NT2/D1 (cell line): ENCODE measurements at regions not wholly inside any gene's neighbourhood (a gene's known extent, or its start where the extent isn't known, plus 50 kb on each side); places are given as distances from the start of the nearest gene placed in this dataset.

Experiments used
- DNase-seq: peaks from one replicate; pipeline ENCODE4 v3.0.0-alpha.2; 2011; ENCODE audit warnings: low read depth, low spot score
- H3K27me3 ChIP-seq: 2 replicates; pipeline ENCODE4 v1.6.0; 2011; ENCODE audit warnings: mild to moderate bottlenecking; ENCODE audit not compliant: insufficient read length, insufficient read depth
- H3K36me3 ChIP-seq: 2 replicates; pipeline ENCODE4 v1.6.1; 2011; ENCODE audit warnings: mild to moderate bottlenecking, low read length, mixed read lengths; ENCODE audit not compliant: insufficient read depth, insufficient read length
- H3K4me1 ChIP-seq: 2 replicates; pipeline ENCODE4 v1.5.1; 2011; ENCODE audit not compliant: insufficient read depth, insufficient read length
- H3K4me3 ChIP-seq: 2 replicates; pipeline ENCODE4 v1.5.1; 2011; ENCODE audit warnings: low read depth; ENCODE audit not compliant: insufficient read length
- H3K9ac ChIP-seq: 2 replicates; pipeline ENCODE4 v1.6.0; 2011; ENCODE audit warnings: low read depth; ENCODE audit not compliant: insufficient read length
- H3K9me3 ChIP-seq: 2 replicates; pipeline ENCODE4 v1.5.1; 2011; ENCODE audit warnings: mild to moderate bottlenecking, low read length; ENCODE audit not compliant: insufficient read depth
- SUZ12 ChIP-seq: IDR thresholded peaks from 2 replicates; pipeline ENCODE4 v1.6.1; 2011; ENCODE audit not compliant: insufficient read length, insufficient read depth; ENCODE audit errors: extremely low read depth
- YY1 ChIP-seq: IDR thresholded peaks from 2 replicates; pipeline ENCODE4 v1.6.1; 2011; ENCODE audit not compliant: insufficient read length, insufficient read depth
- ZNF274 ChIP-seq: IDR thresholded peaks from 2 replicates; pipeline ENCODE4 v1.6.1; 2011; ENCODE audit warnings: mild to moderate bottlenecking, low read depth, low read length

- no peaks in the 10 kb centered on the region for H3K27me3 ChIP-seq
- no peak overlapping the region for H3K9ac ChIP-seq
- peaks cover 7% of the 10 kb centered on the region; the same call in 1 of the 2 replicates for H3K9me3 ChIP-seq
- H3K36me3 ChIP-seq, result no peaks in the 10 kb centered on the region
- no peaks in the 10 kb centered on the region for H3K4me1 ChIP-seq
- TF ChIP-seq ZNF274 (no peak), YY1 (no peak), SUZ12 (no peak)
- DNase-seq, result no peak
- H3K4me3 ChIP-seq, result no peak overlapping the region
These were observed 717.9 kb downstream of the AMY1C start for GRCh38 chr1:104467590-104467989.

DNA sequence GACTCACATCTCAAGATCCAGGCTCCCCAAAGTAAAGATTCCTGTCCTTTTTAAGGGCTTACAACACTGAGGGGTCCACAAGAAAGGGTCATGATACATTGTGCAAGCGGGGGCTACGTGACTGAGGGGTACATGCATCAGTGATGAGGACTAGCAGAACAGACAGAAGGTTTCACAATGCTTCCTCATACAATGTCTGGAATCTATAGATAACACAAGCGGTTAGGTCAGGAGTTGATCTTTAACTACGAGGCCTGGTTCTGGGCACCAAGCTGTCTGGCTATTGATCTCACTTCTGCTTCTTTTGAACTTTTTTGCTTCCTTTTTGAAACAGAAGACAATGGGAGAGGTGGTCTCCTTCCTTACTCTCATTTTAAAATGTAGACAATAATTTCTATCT is 718.6 kb downstream of the AMY1C start:
- no peak overlapping the region for H3K9ac ChIP-seq
- peaks cover 7% of the 10 kb centered on the region; the same call in 1 of the 2 replicates for H3K9me3 ChIP-seq
- no peak for TF ChIP-seq ZNF274
- TF ChIP-seq SUZ12, result no peak
- no peak for TF ChIP-seq YY1
- no peaks in the 10 kb centered on the region for H3K27me3 ChIP-seq
- H3K4me1 ChIP-seq, result no peaks in the 10 kb centered on the region
- no peak overlapping the region for H3K4me3 ChIP-seq
- H3K36me3 ChIP-seq, result no peaks in the 10 kb centered on the region
- DNase-seq, result no peak

DNA sequence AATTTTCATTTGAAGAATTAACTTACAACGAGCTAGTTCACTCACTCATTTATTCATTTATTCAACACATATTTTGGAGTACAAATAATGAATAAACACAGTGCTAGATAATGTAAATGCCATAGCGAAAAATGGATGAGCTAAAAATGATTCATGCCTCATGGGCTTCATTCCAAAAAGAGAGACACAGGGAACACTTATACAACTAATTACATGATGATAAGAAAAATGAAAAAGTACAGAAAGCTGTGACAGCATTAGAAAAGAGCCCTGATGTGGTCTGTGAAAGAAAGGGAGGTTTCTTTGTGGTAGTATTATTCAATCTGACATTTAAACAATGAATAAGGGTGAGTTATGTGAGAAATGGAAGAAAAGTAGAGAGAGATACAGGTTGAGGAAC is 726.4 kb downstream of the AMY1C start:
- TF ChIP-seq SUZ12 (no peak), YY1 (no peak), ZNF274 (no peak)
- no peak for DNase-seq
- H3K4me1 ChIP-seq, result no peaks in the 10 kb centered on the region
- H3K9ac ChIP-seq, result no peak overlapping the region
- no peak overlapping the region for H3K4me3 ChIP-seq
- no peaks in the 10 kb centered on the region for H3K36me3 ChIP-seq
- H3K27me3 ChIP-seq, result no peaks in the 10 kb centered on the region
- no peaks in the 10 kb centered on the region for H3K9me3 ChIP-seq

DNA sequence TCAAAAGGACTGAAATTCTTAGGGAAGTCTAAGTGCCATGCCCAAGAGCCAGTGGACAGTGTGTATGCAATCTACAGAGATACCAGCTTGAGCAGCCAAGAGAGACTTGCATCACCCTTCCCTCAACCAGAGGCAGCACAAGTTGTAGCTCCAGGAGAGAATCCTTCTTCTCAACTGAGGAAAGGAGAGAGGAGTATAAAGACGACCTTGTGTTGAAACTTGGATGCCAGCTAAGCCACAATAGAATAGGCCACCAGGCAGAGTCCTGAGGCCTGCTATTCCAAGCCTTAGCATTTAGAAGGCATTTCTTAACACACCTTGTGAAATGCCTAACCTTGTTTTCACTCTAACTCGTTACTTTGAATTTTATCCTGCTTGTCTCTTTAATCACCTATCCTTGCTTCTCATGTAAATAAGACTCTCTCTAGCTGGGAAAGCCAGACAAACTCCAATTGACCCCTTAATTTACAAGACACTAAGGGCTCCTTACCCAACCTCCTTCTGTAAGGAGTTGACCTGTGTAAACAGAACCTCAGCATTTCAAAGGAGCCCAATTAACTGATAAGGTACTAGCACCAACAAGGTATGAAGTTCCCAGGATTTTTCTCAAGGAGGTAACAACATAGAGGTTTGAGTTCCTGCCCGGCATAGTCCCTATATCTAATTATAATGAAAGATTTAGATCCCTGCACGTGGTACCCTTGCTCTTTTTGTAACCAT is 738.8 kb downstream of the AMY1C start:
- Histone ChIP-seq H3K27me3 (peaks cover 33% of the 10 kb centered on the region), H3K9me3 (no peaks in the 10 kb centered on the region; the same call in 1 of the 2 replicates), H3K4me1 (peaks cover 2% of the 10 kb centered on the region), H3K4me3 (no peak overlapping the region), H3K36me3 (no peaks in the 10 kb centered on the region), H3K9ac (no peak overlapping the region)
- TF ChIP-seq YY1 (no peak), SUZ12 (no peak), ZNF274 (no peak)
- DNase-seq, result peak; percentile 46

DNA sequence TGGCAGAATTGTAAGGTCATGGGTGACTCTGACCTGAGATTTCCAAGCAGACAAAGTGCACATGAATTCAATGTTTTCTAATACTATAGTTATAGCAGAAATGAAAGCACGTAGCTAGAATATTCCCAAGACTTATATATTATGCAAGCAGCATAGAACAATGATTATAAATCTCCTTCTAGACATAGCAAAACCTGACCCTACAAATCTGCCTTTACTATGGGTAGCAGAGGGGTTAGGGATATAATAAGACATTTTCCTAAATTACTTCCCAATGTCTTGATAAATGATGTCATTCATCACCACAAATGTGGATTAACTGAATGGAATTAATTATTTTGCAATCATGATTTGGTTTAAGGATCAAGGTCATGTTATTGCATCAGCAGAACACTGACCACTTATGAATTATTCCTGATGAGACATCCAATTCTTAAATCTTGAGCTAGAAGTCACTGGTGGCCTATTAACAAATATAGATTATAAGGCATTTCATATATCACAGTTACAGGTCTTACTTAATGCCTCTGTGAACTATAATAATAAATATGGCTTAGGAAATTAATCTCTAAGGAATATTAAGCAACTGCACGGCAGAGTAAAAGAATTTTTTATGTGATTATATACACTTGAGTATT is 776.6 kb downstream of the AMY1C start:
- Histone ChIP-seq H3K4me1 (no peaks in the 10 kb centered on the region), H3K27me3 (no peaks in the 10 kb centered on the region), H3K4me3 (no peak overlapping the region), H3K9ac (no peak overlapping the region), H3K36me3 (no peaks in the 10 kb centered on the region), H3K9me3 (no peaks in the 10 kb centered on the region)
- DNase-seq, result no peak
- no peak for TF ChIP-seq YY1
- TF ChIP-seq SUZ12, result no peak
- TF ChIP-seq ZNF274, result no peak

DNA sequence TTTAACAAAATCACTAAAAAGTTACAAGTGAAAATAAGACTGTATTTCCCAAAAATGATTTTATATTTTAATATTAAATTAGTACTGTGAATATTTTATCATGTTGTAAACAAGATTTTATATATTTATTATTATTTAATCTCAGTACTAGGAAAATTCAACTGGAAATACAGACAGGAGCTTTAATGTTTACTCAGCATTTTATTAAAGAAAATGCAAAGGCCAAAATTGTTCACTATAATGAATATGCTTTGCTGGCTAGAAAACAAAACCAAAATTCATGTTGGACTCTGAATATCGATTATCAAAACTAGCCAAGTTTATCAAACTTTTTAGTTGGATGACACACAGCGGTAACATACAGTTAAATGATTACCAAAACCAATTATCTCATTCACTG is 782.3 kb downstream of the AMY1C start:
- H3K4me1 ChIP-seq, result no peaks in the 10 kb centered on the region
- no peaks in the 10 kb centered on the region for H3K27me3 ChIP-seq
- no peak overlapping the region for H3K4me3 ChIP-seq
- H3K36me3 ChIP-seq, result no peaks in the 10 kb centered on the region
- DNase-seq, result no peak
- TF ChIP-seq YY1, result no peak
- TF ChIP-seq SUZ12, result no peak
- no peak for TF ChIP-seq ZNF274
- H3K9me3 ChIP-seq, result no peaks in the 10 kb centered on the region
- H3K9ac ChIP-seq, result no peak overlapping the region

DNA sequence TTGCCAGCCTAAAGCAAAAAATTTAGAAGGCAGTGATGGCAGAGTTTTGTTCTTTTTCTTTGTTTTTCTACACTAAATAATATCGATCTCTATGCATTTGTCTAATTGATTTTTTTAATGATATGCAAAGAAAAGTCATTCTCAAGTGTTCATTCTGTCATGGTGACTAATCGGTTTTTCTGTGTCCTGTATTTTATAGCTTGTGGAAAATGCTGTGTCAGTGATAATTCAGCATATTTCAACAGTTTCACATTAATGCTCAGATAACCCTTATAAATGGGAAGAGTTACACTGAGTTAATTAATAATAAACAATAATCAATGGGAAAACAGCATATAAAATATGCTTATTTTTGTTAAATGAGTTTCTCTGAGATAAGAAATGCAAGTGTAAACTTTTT is 824.9 kb downstream of the AMY1C start:
- H3K4me3 ChIP-seq, result no peak overlapping the region
- H3K4me1 ChIP-seq, result no peaks in the 10 kb centered on the region
- DNase-seq, result no peak
- TF ChIP-seq ZNF274 (no peak), YY1 (no peak), SUZ12 (no peak)
- no peaks in the 10 kb centered on the region for H3K36me3 ChIP-seq
- no peaks in the 10 kb centered on the region for H3K9me3 ChIP-seq
- H3K9ac ChIP-seq, result no peak overlapping the region
- H3K27me3 ChIP-seq, result no peaks in the 10 kb centered on the region
